Fibroblast of mammary gland (primary cell): ENCODE measurements at regions not wholly inside any gene's neighbourhood (a gene's known extent, or its start where the extent isn't known, plus 50 kb on each side); places are given as distances from the start of the nearest gene placed in this dataset.

ENCODE experiments used
- DNase-seq: peaks from one replicate; pipeline ENCODE4 v3.0.0-alpha.2; 2010; ENCODE audit warnings: low read depth
- H3K4me3 ChIP-seq: 2 replicates; pipeline ENCODE4 v1.5.1; 2011; ENCODE audit warnings: low read depth, mild to moderate bottlenecking, low read length, moderate library complexity; ENCODE audit not compliant: control insufficient read depth
- TF ChIP-seq, protein P1 (sequence below): conservative IDR thresholded peaks from 2 replicates; pipeline ENCODE4 v1.5.1; 2011; ENCODE audit warnings: low read depth, low read length, inconsistent platforms; ENCODE audit not compliant: control insufficient read depth, insufficient read depth

DNA sequence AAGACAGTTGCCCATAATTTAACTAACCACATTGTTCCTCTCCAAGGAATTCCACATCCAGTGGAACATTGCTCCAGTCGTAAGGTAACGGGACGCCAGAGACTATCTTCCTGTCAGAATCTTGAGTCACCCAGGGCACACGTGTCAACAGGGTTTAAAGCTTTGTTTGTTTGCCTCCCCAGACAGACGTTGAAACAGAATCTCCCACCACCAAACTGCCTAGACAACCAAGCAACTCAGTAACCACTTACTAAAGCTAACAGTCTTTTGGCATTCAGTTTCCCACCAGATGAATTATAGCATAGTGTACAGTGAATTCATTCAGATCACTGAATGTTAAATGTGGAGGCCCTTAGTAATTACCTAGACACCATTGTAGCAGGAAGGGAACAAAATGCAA is 439.5 kb downstream of the PLPP3 start:
- TF ChIP-seq, protein P1, sequence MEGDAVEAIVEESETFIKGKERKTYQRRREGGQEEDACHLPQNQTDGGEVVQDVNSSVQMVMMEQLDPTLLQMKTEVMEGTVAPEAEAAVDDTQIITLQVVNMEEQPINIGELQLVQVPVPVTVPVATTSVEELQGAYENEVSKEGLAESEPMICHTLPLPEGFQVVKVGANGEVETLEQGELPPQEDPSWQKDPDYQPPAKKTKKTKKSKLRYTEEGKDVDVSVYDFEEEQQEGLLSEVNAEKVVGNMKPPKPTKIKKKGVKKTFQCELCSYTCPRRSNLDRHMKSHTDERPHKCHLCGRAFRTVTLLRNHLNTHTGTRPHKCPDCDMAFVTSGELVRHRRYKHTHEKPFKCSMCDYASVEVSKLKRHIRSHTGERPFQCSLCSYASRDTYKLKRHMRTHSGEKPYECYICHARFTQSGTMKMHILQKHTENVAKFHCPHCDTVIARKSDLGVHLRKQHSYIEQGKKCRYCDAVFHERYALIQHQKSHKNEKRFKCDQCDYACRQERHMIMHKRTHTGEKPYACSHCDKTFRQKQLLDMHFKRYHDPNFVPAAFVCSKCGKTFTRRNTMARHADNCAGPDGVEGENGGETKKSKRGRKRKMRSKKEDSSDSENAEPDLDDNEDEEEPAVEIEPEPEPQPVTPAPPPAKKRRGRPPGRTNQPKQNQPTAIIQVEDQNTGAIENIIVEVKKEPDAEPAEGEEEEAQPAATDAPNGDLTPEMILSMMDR, result no peak
- H3K4me3 ChIP-seq, result no peak overlapping the region
- no peak for DNase-seq

- TF ChIP-seq, protein P1, result no peak
- peak; percentile 36 for DNase-seq
- no peak overlapping the region for H3K4me3 ChIP-seq
These were observed 441.6 kb downstream of the PLPP3 start for GRCh38 chr1:56137521-56138505.

DNA sequence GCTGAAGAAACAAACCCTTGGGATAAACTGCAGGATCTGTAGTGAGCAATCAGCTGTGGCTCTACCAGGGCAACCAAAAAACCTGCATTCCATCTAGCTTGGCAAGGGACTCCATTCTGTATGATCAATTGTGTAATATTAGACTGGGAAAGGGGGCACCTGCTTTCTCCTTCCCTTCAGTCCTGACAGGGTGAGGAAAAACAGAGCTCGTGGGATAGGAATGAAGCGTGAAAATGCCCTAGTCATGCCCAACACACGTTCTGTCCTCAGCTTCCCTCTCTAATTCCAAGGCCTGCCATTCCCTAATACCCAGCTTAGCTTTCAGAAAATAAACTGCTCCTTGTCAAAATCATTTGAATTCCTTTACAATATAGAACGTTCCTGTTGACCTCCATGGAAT is 442.3 kb downstream of the PLPP3 start:
- DNase-seq, result no peak
- TF ChIP-seq, protein P1, result no peak
- no peak overlapping the region for H3K4me3 ChIP-seq

DNA sequence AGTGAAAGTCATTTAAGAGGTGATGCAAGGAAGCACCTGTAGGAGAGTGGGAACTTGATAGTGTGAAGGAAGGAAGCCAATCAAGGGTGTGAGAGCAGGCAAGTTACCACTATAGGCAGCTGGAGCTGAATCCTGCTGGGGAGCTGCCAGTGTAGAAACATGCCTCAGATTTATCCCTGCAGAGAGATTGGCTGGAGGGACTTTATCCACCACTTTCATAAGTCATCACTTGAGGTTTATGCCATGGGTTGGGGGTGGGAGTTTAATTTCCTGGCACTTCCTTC is 443.6 kb downstream of the PLPP3 start:
- DNase-seq, result no peak
- no peak overlapping the region for H3K4me3 ChIP-seq
- TF ChIP-seq, protein P1, result no peak

DNA sequence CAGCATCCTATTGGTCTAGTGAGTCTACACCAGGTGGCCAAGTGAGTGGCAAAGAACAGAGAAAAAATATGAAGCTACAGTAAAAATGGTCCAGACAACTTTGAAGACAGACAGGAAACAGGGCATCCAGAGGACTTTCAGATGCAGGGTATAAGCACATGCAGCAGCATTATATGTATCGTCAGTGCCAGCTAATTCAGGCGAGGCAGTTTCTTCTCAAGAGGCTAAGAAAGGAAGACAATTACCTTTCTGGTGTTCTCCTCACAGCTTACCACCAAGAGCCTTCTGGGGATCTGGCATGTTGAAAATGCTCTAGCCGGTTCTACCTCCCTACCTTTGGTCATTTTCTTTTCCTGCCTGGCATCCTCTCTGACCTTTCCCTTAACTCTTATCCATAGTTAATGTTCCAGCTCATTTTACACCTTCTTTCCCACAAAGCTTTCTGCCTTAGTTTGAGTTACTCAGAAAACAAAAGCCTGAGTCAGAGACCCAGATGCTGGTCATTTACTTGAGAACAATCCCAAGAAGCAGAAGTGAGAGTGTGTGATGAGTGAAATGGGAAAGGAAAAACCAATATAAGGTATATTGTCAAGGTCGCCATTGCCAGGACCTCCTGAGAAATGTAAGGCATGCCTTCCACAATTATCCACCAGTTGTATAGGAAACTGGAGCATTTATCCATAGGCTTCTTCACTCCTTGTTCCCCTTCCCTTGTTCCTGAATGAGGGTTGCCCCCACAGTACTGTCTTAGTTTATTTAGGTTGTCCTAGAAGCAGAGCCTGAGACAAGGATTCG is 444.1 kb downstream of the PLPP3 start:
- peak; percentile 66 for DNase-seq
- TF ChIP-seq, protein P1, result no peak
- no peak overlapping the region for H3K4me3 ChIP-seq

- TF ChIP-seq, protein P1, result no peak
- no peak overlapping the region for H3K4me3 ChIP-seq
- no peak for DNase-seq
These were observed 445.6 kb downstream of the PLPP3 start for GRCh38 chr1:56133522-56134472.
